ENCODE measurements at regions not wholly inside any gene's neighbourhood (a gene's known extent, or its start where the extent isn't known, plus 50 kb on each side); places are given as distances from the start of the nearest gene placed in this dataset.

DNA sequence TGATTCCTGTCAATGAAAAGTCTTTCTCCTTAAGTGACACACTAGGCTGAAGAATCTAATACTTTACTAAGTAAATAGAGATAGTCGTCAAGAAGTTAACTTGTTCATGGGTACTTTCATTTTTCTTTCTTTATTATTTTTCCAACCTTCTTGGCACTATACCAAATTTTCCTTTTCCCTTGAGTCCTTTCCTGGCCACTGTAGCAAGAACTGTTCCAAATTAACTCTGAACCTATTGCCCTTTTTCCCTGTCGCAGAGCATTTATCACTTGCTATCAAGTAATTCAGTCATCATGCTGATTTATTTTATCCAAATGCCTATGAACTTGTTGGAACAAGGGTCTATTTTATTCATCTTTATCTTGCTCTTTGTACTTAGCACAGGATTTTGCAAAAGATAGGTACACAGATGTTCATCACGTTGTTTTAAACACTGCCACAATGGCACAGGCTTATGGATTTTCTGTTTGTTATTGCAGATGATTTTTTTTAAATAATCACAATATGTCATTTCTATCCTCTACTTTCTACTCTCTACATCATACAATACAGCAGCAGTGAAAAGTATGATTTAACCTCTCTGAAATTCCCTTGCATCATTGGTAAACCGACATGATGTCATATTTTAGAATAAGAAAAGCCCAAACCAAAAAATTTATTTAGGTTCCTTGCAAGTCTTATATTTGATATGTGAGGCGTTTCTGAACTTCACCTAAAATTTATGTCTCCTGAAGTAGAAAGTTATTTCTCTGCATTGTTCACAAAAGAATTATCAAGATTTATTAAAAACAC, 2352.3 kb downstream of the PCDH7 start:
- no peak overlapping the region for H3K4me3 ChIP-seq (ENCODE audit: low read depth, low read length)
- no peak for DNase-seq (ENCODE audit: low read depth)
- TF ChIP-seq, protein P1, sequence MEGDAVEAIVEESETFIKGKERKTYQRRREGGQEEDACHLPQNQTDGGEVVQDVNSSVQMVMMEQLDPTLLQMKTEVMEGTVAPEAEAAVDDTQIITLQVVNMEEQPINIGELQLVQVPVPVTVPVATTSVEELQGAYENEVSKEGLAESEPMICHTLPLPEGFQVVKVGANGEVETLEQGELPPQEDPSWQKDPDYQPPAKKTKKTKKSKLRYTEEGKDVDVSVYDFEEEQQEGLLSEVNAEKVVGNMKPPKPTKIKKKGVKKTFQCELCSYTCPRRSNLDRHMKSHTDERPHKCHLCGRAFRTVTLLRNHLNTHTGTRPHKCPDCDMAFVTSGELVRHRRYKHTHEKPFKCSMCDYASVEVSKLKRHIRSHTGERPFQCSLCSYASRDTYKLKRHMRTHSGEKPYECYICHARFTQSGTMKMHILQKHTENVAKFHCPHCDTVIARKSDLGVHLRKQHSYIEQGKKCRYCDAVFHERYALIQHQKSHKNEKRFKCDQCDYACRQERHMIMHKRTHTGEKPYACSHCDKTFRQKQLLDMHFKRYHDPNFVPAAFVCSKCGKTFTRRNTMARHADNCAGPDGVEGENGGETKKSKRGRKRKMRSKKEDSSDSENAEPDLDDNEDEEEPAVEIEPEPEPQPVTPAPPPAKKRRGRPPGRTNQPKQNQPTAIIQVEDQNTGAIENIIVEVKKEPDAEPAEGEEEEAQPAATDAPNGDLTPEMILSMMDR (conservative IDR thresholded peaks at IDR 0.05; ENCODE audit: low read depth, low read length) = no peak

DNA sequence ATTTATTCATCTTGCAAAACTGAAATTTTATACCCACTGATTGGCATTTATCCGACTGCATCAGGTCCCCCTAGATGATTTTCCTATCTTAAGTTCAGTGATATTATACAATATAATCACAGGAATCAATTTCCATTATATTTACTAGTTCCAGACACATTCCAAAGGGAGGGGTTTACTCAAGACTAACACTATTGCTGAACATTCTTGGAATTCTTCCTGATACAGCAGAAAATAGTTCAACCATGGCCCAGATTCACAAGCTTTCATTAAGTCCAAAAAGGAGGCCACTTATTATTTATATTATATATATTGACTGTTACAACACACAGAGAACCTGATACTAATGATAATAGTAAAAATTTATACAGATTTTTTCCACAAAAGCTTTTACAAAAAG, 2353.6 kb downstream of the PCDH7 start:
- DNase-seq (ENCODE audit: low read depth) = peak; percentile 61
- TF ChIP-seq, protein P1 (conservative IDR thresholded peaks at IDR 0.05; ENCODE audit: low read depth, low read length) = no peak

DNA sequence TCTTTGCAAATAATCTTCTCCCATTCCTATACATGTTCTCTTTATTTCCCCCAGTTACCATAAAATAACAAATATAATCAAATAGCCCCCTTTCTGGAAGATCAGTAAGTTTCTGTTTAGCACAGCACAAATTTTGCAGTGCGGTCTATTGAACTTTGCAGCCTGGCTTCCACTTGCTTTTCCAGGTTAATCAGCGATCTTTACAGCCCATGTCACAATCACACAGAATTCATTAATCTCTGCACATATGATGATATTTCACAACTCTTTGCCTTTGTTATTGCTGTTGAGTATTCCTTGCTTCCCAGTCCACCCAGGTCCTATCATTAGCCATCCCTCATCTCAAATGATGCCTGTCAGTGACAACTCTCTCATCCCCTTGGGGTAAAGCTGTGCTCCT, 2358.0 kb downstream of the PCDH7 start:
- TF ChIP-seq, protein P1 (conservative IDR thresholded peaks at IDR 0.05; ENCODE audit: low read depth, low read length) = no peak
- peak; percentile 27 for DNase-seq (ENCODE audit: low read depth)
- H3K4me3 ChIP-seq (ENCODE audit: low read depth, low read length) = no peak overlapping the region

More for the DNA sequence above, 2353.6 kb downstream of the PCDH7 start:
- no peak overlapping the region for H3K4me3 ChIP-seq (ENCODE audit: low read depth, low read length)

DNA sequence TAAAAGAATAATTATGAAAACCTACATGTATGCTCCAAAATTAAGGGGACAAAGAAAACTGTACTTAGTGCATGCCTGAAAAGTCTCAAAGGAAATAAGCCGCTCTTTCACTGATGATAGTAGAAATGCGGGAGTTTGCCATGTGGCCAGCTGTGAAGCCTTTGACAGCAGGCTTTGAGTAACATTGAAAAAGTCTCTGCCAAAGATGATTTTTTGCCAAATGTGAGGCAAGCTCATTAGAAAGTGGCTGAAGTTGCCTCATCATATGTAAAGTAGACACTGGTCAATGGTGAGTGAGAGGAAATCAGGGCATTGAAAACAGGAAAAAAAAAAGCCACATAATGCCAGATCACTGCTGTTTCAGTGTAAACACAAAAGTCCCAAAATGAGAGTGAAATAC, 2360.1 kb downstream of the PCDH7 start:
- no peak for DNase-seq (ENCODE audit: low read depth)
- H3K4me3 ChIP-seq (ENCODE audit: low read depth, low read length) = no peak overlapping the region
- TF ChIP-seq, protein P1 (conservative IDR thresholded peaks at IDR 0.05; ENCODE audit: low read depth, low read length) = no peak

DNA sequence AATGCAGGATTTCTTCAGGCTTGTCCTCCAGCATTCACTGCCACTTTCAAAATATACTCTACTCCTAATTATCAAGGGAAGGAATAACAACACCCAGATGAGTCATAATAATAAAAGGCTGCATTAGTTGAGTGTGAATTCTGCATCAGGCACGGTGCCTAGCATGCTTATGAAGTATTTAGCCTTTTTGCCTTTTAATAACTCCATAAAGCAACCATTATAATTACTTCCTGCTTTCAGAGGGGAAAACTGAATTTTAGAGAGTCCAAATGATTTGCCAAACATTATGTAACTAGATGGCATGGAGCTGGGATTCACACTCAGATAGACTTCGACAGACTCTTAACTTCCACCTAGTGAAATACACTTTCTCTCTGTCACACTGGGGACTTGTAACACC, 2365.5 kb downstream of the PCDH7 start:
- DNase-seq (ENCODE audit: low read depth) = no peak
- no peak overlapping the region for H3K4me3 ChIP-seq (ENCODE audit: low read depth, low read length)
- TF ChIP-seq, protein P1 (conservative IDR thresholded peaks at IDR 0.05; ENCODE audit: low read depth, low read length) = no peak

DNA sequence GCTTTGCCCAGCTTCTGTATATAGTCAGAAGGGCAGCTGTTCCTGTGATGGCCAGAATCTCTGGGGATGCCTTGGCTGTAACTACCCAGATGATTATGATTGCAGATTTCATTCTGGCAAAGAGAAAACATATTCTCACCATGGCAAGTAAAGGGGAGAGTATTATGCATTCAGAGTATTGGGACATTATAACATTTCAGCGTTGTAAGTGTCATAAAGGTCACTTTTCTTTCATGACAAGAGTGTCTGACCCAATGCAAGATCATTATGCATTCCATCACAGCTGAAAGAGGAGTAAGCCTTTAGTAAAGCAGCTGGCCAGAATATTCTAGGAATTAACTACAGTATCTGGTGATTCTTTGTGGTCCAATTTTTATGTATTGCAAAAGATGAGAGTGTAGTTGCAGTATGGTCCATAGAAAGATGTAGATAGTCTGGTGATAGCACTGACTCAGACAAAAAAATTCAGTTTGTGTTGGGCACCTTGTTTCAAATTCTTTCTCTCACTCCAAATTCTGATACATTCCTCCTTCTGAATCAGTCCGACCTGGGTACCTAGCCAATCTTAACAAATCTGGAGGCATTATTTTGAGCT, 2366.3 kb downstream of the PCDH7 start:
- DNase-seq (ENCODE audit: low read depth) = no peak
- TF ChIP-seq, protein P1 (conservative IDR thresholded peaks at IDR 0.05; ENCODE audit: low read depth, low read length) = no peak
- no peak overlapping the region for H3K4me3 ChIP-seq (ENCODE audit: low read depth, low read length)
